ENCODE measurements at regions not wholly inside any gene's neighbourhood (a gene's known extent, or its start where the extent isn't known, plus 50 kb on each side); places are given as distances from the start of the nearest gene placed in this dataset.

DNA sequence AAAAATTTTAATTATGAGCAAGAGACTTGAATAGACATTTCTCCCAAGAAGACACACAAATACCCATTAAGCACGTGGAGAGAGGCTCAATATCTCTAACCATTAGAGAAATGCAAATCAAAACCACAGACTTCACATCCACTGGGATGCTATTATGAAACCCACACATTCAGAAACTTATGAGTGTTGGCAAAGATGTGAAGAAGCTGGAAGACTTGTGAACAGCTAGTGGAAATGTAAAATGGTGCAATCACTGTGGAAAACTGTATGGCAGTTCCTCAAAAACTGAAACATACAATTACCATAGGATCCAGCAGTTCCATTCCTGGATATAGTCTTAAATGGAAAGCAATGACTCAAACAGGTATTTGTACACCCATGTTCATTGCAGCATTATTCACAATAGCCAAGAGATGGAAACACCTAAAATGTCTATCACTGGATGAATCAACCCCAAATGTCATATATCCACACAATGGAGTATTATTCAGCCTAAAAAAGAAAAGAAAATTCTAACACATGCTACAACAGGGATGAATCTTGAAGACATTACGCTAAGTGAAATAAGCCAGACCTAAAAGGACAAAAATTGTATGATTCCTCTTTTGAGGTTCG is 53.5 kb upstream of the FRMD4A start:
- Histone ChIP-seq H3K9ac (ENCODE audit: low read length in 3 of 3) (no peak overlapping the region), H3K27me3 (ENCODE audit: control insufficient read depth, insufficient read depth, low read length) (no peaks in the 10 kb centered on the region), H3K9me3 (ENCODE audit: control insufficient read depth in 2 of 3, insufficient read depth in 1 of 3, low read length in 3 of 3) (no peaks in the 10 kb centered on the region), H3K4me3 (ENCODE audit: low read length in 3 of 3) (no peak overlapping the region), H3K4me1 (ENCODE audit: control insufficient read depth in 2 of 3, insufficient read depth in 2 of 3, low read depth in 1 of 3, low read length in 3 of 3) (no peaks in the 10 kb centered on the region), H3K27ac (ENCODE audit: low read depth in 2 of 2, low read length in 2 of 2) (no peak overlapping the region), H3K36me3 (ENCODE audit: control insufficient read depth in 2 of 3, insufficient read depth in 3 of 3, low read length in 3 of 3) (no peaks in the 10 kb centered on the region)
- TF ChIP-seq, protein P1, sequence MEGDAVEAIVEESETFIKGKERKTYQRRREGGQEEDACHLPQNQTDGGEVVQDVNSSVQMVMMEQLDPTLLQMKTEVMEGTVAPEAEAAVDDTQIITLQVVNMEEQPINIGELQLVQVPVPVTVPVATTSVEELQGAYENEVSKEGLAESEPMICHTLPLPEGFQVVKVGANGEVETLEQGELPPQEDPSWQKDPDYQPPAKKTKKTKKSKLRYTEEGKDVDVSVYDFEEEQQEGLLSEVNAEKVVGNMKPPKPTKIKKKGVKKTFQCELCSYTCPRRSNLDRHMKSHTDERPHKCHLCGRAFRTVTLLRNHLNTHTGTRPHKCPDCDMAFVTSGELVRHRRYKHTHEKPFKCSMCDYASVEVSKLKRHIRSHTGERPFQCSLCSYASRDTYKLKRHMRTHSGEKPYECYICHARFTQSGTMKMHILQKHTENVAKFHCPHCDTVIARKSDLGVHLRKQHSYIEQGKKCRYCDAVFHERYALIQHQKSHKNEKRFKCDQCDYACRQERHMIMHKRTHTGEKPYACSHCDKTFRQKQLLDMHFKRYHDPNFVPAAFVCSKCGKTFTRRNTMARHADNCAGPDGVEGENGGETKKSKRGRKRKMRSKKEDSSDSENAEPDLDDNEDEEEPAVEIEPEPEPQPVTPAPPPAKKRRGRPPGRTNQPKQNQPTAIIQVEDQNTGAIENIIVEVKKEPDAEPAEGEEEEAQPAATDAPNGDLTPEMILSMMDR (IDR thresholded peaks at IDR 0.05; ENCODE audit: borderline replicate concordance, extremely low read depth, insufficient read depth) = no peak
- DNase-seq = no peak
- FAIRE-seq = no peak
- intact Hi-C loops (cut with DNase I) = no loop called here

DNA sequence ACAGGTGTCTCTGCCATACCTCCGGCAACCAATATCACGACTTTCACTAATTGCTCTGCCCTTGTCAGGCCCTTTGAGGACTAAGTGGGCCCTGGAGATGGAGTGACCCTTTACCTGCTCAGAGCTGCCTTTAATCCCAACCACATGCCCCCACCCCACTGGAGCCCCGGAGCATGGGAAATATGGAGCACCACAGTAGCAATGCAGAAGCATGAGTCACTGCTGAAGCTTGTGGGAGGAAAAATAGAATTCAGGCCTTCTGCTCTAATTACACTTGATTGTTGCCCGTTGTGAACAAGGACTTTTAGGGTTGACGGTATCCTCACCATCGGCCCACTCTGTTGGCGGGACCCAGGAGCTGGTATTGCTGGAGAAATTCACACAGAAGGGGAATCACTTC is 52.5 kb upstream of the FRMD4A start:
- H3K9ac ChIP-seq (ENCODE audit: low read length in 3 of 3) = no peak overlapping the region
- TF ChIP-seq, protein P1 (IDR thresholded peaks at IDR 0.05; ENCODE audit: borderline replicate concordance, extremely low read depth, insufficient read depth) = no peak
- H3K4me1 ChIP-seq (ENCODE audit: control insufficient read depth in 2 of 3, insufficient read depth in 2 of 3, low read depth in 1 of 3, low read length in 3 of 3) = no peaks in the 10 kb centered on the region
- intact Hi-C loops (cut with DNase I) = no loop called here
- DNase-seq (no peak), FAIRE-seq (no peak)
- no peaks in the 10 kb centered on the region for H3K9me3 ChIP-seq (ENCODE audit: control insufficient read depth in 2 of 3, insufficient read depth in 1 of 3, low read length in 3 of 3)
- no peak overlapping the region for H3K4me3 ChIP-seq (ENCODE audit: low read length in 3 of 3)
- H3K27ac ChIP-seq (ENCODE audit: low read depth in 2 of 2, low read length in 2 of 2) = no peak overlapping the region
- no peaks in the 10 kb centered on the region for H3K27me3 ChIP-seq (ENCODE audit: control insufficient read depth, insufficient read depth, low read length)
- no peaks in the 10 kb centered on the region for H3K36me3 ChIP-seq (ENCODE audit: control insufficient read depth in 2 of 3, insufficient read depth in 3 of 3, low read length in 3 of 3)

DNA sequence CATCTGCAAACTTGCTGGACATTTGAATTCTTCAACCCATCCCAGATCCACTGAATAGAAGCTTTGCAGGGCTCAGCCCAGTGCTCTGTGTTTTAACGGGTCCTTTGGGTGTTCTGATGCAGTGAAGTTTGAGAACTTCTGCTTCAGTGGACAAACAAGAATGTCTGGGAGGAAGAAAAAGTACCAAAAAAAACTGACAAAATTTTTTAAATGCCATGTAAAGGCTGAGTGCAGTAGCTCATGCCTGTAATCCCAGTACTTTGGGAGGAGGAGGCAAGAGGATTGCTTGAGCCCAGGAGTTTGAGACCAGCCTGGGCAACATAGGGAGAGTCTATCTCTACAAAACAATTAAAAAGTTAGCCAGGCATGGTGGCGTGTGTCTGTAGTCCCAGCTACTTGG is 51.8 kb upstream of the FRMD4A start:
- no peak overlapping the region for H3K4me3 ChIP-seq (ENCODE audit: low read length in 3 of 3)
- intact Hi-C loops (cut with DNase I) = no loop called here
- no peaks in the 10 kb centered on the region for H3K9me3 ChIP-seq (ENCODE audit: control insufficient read depth in 2 of 3, insufficient read depth in 1 of 3, low read length in 3 of 3)
- H3K4me1 ChIP-seq (ENCODE audit: control insufficient read depth in 2 of 3, insufficient read depth in 2 of 3, low read depth in 1 of 3, low read length in 3 of 3) = no peaks in the 10 kb centered on the region
- H3K9ac ChIP-seq (ENCODE audit: low read length in 3 of 3) = no peak overlapping the region
- FAIRE-seq = no peak
- no peak overlapping the region for H3K27ac ChIP-seq (ENCODE audit: low read depth in 2 of 2, low read length in 2 of 2)
- DNase-seq = no peak
- no peaks in the 10 kb centered on the region for H3K36me3 ChIP-seq (ENCODE audit: control insufficient read depth in 2 of 3, insufficient read depth in 3 of 3, low read length in 3 of 3)
- TF ChIP-seq, protein P1 (IDR thresholded peaks at IDR 0.05; ENCODE audit: borderline replicate concordance, extremely low read depth, insufficient read depth) = no peak
- no peaks in the 10 kb centered on the region for H3K27me3 ChIP-seq (ENCODE audit: control insufficient read depth, insufficient read depth, low read length)

DNA sequence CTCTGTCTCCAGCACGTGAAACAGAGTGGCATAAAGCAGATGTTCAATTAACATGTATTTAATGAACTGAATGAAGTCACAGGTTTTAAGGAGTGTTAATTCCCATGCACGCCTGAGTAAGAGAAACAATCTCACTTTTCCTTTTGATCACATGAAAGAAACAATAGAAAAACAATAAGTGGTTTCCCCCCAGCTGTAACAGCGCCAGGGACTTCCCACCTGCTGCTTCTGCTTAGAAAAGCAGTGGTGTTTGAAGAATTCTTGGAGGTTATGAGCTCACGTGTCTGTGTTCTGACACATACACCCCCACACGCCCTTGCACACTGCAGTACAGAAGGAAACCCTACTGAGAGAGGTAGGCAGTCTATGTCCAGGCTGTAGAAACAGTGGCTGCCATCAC is 51.3 kb upstream of the FRMD4A start:
- Histone ChIP-seq H3K9ac (ENCODE audit: low read length in 3 of 3) (no peak overlapping the region), H3K27me3 (ENCODE audit: control insufficient read depth, insufficient read depth, low read length) (no peaks in the 10 kb centered on the region), H3K4me3 (ENCODE audit: low read length in 3 of 3) (no peak overlapping the region), H3K36me3 (ENCODE audit: control insufficient read depth in 2 of 3, insufficient read depth in 3 of 3, low read length in 3 of 3) (no peaks in the 10 kb centered on the region), H3K9me3 (ENCODE audit: control insufficient read depth in 2 of 3, insufficient read depth in 1 of 3, low read length in 3 of 3) (no peaks in the 10 kb centered on the region), H3K4me1 (ENCODE audit: control insufficient read depth in 2 of 3, insufficient read depth in 2 of 3, low read depth in 1 of 3, low read length in 3 of 3) (no peaks in the 10 kb centered on the region), H3K27ac (ENCODE audit: low read depth in 2 of 2, low read length in 2 of 2) (no peak overlapping the region)
- TF ChIP-seq, protein P1 (IDR thresholded peaks at IDR 0.05; ENCODE audit: borderline replicate concordance, extremely low read depth, insufficient read depth) = no peak
- no peak for FAIRE-seq
- intact Hi-C loops (cut with DNase I) = no loop called here
- peak in 3 of 5 donors; percentile 31 to 47 (median 37) for DNase-seq
